Urothelium cell line (cell line): ENCODE measurements at regions not wholly inside any gene's neighbourhood (a gene's known extent, or its start where the extent isn't known, plus 50 kb on each side); places are given as distances from the start of the nearest gene placed in this dataset.
"Not testable (repeated sequence)": the region's sequence is repeated elsewhere in the genome, so short reads cannot be mapped to it uniquely, and the experiment has no call there.

Source experiments
- DNase-seq: peaks from one replicate; pipeline ENCODE4 v3.0.0; 2011; ENCODE audit warnings: low spot score, mixed read lengths
- FAIRE-seq: peaks from 2 replicates; lab custom pipeline; 2011; peaks lifted over from hg19 to GRCh38; lab: Jason Lieb, UNC

- DNase-seq (no peak), FAIRE-seq (no peak)
Measured at GRCh38 chr14:55884819-55885218, 233.4 kb upstream of the PELI2 start.

DNA sequence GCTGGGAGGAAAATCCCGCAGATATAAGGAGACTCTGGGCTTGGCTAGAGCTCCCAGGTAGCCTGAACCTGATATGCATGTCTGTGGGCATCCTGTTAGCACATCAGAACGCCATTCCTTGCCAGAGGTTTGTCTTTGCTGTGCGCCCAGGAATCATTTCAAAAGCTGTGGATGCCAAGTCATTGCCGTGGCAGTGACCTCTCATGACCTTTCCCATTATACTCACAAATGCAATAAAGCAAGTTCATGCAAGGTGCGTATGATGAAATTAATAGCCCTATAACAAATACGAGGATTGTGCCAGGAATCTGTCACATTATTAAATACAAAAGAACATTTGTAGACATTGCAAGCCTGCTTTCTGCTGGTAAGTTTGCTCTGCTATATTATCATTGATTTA is 229.1 kb upstream of the PELI2 start:
- no peak for FAIRE-seq
- DNase-seq = peak; percentile 55

DNA sequence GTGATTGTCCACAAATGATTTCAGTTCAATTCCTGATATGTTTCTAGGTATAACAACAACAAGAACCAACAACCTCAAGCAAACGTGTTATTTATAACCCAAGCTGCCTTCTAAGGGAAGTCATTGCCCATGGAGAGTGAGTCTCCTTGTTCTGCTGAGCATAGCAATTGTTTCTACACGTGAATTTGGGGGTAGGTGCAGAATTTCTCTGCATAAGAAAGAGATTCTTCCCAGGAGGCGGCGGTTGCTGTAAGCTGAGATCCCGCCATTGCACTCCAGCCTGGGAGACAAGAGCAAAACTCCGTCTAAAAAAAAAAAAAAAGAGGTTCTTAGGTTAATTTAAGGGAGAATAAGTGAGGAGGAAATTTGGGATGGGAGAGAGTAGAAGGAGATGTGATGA is 226.5 kb upstream of the PELI2 start:
- FAIRE-seq (no peak), DNase-seq (no peak)

- FAIRE-seq = peak; percentile 13
- DNase-seq = no peak
Measured at GRCh38 chr14:55892906-55893305, 225.3 kb upstream of the PELI2 start.

- peak; percentile 87 for FAIRE-seq
- DNase-seq = no peak
Measured at GRCh38 chr14:55893705-55894104, 224.5 kb upstream of the PELI2 start.

GRCh38 chr14:55897031-55897430 is 221.2 kb upstream of the PELI2 start:
- no peak for FAIRE-seq
- no peak for DNase-seq

- no peak for DNase-seq
- no peak for FAIRE-seq
Measured at GRCh38 chr14:55898938-55899337, 219.3 kb upstream of the PELI2 start.

DNA sequence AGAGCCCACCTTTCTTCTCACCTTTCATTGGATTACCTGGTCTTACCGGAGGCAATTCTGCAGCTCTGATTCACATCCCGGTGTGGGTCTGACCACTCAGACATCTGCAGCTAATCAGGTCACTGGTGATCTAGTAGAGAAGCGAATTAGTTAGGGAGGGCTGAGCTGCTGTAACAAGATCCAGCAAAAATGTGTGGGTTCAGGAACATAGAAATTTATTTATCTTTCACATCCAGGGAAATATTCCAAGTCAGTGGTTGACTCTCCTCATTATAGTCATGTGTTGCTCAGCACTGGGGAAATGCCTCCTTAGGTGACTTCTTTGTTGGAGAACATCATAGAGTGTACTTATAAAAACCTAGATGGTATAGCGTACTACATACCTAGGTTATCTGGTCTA is 218.7 kb upstream of the PELI2 start:
- DNase-seq (no peak), FAIRE-seq (no peak)

DNA sequence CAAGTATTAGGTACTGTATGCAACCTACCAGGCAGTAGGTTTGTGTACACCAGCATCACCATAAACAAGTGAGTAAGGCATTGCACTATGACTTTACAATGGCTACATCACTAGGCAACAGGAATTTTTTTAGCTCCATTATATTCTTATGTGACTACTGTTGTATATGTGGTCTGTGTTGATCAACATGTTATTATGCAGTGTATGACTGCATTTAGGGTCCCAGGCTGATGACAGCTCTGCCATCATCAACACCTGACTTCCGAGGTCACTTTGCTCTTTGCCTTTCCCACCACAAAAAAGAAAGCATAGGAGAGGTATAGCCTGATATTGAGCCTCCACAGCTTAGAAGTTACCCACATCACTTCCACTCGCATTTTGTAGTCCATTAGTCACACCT is 217.5 kb upstream of the PELI2 start:
- FAIRE-seq = no peak
- no peak for DNase-seq

- FAIRE-seq = peak; percentile 77
- DNase-seq = no peak
Measured at GRCh38 chr14:55901291-55901690, 216.9 kb upstream of the PELI2 start.

- FAIRE-seq (no peak), DNase-seq (no peak)
Measured at GRCh38 chr14:55902241-55902640, 216.0 kb upstream of the PELI2 start.

DNA sequence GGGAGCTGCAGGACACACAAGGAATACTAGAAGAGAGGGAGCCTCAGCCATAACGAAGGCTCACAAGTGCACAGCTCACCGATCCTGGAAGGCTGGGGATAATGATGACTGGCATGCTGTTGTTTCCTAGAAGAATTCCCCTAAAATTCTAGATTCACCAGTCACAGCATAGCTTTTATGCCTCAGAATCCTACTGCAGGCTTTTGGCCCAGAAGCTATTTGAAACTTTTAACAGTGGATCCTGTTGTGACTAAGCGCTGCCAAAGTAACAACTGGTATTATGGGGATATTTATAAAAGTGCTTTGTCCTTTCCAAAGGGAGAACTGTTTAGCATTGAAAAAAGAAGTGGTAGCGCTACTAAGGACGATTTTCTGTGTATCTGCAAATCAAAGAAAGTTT is 214.1 kb upstream of the PELI2 start:
- FAIRE-seq = no peak
- DNase-seq = no peak

DNA sequence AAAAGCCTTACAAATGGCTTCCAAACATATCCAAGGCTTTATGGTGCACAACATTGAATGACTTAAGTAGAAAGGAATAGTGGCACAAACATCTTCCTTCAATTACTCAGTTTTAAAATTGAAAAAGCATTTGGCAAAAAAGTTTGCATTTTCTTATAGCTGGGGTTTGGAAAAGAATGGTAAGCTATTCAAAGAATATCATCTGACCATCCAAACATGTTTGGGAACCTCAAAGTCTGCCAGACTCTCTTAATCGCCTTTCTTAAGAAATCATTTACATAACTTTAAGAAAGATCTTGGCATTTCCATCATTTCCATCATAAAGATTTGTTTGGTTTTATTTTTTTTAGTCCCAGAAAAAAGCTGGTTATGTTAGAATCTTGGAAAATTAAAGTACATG is 210.1 kb upstream of the PELI2 start:
- DNase-seq (no peak), FAIRE-seq (no peak)

DNA sequence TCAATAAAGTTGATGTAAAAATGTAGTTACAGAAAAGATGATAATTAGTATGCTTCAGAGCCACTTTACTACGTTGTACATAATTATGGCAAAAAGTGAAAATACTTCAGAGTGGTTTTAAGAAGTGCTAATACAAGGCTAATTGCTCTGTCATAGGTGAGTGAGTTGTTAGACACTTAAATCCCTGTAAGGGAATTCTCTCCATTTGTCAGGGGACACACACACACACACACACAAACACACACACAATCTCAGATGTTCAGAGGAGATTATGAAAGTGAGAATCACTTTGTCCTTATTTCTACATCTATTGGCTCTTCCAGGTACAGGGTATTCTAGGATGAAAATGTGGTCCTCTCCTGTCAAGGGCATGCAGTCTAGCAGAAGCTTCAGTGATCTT is 208.3 kb upstream of the PELI2 start:
- FAIRE-seq = peak; percentile 77
- no peak for DNase-seq

DNA sequence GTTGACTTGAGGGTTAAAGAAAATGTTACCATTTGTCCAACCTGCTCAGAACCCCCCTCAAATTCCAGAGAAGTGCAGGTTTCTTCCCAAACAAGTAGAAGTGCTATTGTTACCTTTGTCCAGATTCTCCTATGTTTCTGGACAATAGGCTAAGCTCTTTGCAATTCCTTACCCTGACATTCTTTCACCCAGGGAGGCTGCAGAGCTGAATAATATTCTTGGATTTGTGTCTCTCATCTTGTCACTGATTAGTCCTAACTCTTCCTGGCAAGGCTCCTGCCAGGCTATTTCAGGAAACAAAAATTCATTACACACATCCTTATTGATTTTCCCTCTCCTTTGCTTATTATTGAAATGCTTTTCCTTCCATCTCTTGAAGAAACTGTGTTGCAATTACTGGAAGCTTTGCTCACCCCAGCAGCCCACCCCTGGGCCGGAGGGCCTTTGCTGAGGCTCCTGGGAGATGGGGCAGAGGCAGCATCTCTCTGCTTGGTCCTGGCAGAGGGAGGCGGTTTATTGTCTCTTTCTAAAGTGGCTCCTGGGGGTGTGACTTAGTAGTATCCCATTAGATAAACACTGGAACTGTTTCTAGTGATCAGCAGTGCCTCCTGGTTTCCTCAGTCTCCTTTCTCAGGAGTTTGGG is 207.5 kb upstream of the PELI2 start:
- no peak for DNase-seq

GRCh38 chr14:55911776-55912175 is 206.4 kb upstream of the PELI2 start:
- FAIRE-seq (peak; percentile 63), DNase-seq (no peak)

More for the DNA sequence above, 207.5 kb upstream of the PELI2 start:
- no peak for FAIRE-seq

DNA sequence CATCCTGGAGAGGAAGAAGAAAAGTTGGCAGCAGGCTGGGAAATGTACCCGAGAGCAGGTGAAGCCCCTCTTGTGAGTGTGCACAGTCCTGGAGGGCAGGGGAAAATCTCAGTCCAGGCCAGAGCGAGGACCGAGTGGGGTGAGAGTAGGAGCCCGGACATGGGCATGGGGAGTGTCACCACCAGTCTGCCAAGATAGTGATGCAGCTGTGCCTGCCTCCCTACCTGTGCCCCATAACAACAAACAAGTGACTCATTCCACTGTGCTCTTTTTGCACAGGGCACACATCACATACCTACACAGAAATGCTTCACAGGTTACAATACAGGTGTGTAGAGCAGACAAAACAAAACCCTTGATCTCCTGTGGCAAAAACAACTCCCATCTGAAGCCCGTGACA is 205.9 kb upstream of the PELI2 start:
- FAIRE-seq (no peak), DNase-seq (no peak)

DNA sequence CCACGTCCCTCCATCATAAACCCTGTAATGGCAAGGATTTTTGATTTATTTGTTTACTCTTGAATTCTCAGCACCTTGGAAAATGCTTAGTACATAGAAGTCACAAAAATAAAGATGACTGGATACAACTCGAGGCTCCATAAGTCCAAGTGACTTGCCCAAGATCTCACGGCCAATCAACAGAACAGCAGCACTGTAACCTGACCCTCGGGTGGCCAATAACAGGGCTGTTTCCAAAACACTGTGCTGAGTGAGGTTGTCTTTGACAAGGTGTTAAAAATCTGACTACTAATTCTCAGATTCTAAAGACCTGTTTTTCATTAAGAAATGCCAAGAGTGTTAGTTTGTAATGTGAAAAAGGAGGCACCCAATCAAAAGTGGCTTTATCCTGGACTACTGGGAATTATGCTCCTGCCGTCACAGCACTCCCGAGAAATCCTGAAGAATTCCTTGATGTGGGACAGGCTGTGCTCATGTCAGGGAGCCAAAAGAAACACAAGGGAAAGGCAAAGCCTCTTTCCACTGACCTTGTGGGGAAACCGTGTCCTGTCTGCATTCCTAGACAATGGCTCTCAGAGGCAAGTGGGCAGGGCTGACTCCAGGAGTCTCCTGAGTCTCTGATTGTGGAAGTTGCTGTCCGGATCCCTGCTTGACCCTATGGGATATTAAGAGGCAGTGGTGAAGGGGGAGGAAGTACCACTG is 204.7 kb upstream of the PELI2 start:
- FAIRE-seq = peak; percentile 52

GRCh38 chr14:55914771-55915170 is 203.4 kb upstream of the PELI2 start:
- FAIRE-seq (peak; percentile 27), DNase-seq (no peak)

More for the DNA sequence above, 204.7 kb upstream of the PELI2 start:
- no peak for DNase-seq

DNA sequence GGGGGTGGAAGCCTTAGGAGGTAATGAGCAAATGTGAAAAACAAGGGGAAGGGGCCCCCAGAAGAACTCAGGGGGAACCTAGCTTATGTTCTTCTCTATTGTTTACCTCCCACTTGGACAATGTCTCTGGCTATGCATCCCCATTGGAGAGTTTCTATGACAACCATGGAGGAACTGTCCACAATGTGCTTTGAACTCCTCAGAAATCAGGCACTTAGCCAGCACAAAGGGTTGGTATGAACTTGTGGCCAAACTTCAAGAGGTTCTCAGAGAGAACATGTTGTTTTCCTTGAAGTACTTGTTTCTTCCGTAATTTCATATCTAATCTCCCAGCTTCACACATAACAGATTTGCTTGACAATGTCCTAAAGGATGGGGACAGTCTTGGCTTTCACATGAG is 202.8 kb upstream of the PELI2 start:
- DNase-seq (no peak), FAIRE-seq (no peak)

DNA sequence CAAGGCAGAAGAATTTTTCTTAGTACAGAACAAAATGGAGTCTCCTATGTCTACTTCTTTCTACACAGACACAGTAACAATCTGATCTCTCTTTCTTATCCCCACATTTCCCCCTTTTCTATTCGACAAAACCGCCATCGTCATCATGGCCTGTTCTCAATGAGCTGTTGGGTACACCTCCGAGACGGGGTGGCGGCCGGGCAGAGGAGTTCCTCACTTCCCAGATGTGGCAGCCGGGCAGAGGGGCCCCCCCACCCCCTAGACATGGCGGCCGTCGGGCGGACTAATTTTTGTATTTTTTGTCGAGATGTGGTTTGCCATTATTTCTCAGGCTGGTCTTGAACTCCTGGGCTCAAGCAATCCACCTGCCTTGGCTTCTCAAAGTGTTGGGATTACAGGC is 198.4 kb upstream of the PELI2 start:
- FAIRE-seq, DNase-seq: not testable (repeated sequence)

GRCh38 chr14:55921511-55921910 is 196.7 kb upstream of the PELI2 start:
- DNase-seq = no peak
- peak; percentile 32 for FAIRE-seq

- DNase-seq (no peak), FAIRE-seq (peak; percentile 20)
Measured at GRCh38 chr14:55926007-55926406, 192.2 kb upstream of the PELI2 start.
